ENCODE measurements at regions not wholly inside any gene's neighbourhood (a gene's known extent, or its start where the extent isn't known, plus 50 kb on each side); places are given as distances from the start of the nearest gene placed in this dataset.

GRCh38 chr1:70754701-70755100 is 292.9 kb downstream of the PTGER3 start:
- no peak overlapping the region for H3K4me3 Mint-ChIP-seq
- DNase-seq, result no peak
- H3K4me1 Mint-ChIP-seq, result no peaks in the 10 kb centered on the region

GRCh38 chr1:70760154-70760553 is 287.5 kb downstream of the PTGER3 start:
- H3K4me1 Mint-ChIP-seq, result no peaks in the 10 kb centered on the region
- TF ChIP-seq, protein P1, sequence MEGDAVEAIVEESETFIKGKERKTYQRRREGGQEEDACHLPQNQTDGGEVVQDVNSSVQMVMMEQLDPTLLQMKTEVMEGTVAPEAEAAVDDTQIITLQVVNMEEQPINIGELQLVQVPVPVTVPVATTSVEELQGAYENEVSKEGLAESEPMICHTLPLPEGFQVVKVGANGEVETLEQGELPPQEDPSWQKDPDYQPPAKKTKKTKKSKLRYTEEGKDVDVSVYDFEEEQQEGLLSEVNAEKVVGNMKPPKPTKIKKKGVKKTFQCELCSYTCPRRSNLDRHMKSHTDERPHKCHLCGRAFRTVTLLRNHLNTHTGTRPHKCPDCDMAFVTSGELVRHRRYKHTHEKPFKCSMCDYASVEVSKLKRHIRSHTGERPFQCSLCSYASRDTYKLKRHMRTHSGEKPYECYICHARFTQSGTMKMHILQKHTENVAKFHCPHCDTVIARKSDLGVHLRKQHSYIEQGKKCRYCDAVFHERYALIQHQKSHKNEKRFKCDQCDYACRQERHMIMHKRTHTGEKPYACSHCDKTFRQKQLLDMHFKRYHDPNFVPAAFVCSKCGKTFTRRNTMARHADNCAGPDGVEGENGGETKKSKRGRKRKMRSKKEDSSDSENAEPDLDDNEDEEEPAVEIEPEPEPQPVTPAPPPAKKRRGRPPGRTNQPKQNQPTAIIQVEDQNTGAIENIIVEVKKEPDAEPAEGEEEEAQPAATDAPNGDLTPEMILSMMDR (IDR thresholded peaks at IDR 0.05), result no peak
- peaks cover 3% of the 10 kb centered on the region for H3K27me3 Mint-ChIP-seq (ENCODE audit: low read depth, poor library complexity)
- no peaks in the 10 kb centered on the region for H3K9me3 Mint-ChIP-seq
- no peaks in the 10 kb centered on the region for H3K36me3 Mint-ChIP-seq (ENCODE audit: low read depth)
- no peak overlapping the region for H3K4me3 Mint-ChIP-seq
- DNase-seq, result no peak
- no peak overlapping the region for H3K27ac Mint-ChIP-seq

More at GRCh38 chr1:70754701-70755100, 292.9 kb downstream of the PTGER3 start:
- peaks cover 7% of the 10 kb centered on the region for H3K27me3 Mint-ChIP-seq (ENCODE audit: low read depth, poor library complexity)
- peaks cover 8% of the 10 kb centered on the region for H3K9me3 Mint-ChIP-seq
- no peaks in the 10 kb centered on the region for H3K36me3 Mint-ChIP-seq (ENCODE audit: low read depth)
- TF ChIP-seq, protein P1 (IDR thresholded peaks at IDR 0.05), result no peak
- no peak overlapping the region for H3K27ac Mint-ChIP-seq

DNA sequence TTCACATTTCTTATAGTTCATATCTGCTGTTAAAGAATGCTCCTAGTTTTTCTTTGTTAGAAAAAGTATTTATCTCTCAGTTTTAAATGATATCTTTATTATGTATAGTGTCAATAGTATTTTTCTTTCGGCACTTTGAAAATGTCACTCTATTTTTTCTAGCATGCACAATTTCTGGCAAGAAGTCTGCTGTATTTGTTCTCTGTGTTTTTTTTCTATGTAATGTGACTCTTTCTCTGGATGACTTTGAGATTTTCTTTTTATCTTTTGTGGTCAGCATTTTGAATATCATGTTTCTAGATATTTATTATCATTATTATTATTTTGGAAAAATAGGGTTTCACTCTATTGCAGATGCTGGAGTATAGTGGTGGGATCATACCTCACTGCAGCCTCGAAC is 285.2 kb downstream of the PTGER3 start:
- no peaks in the 10 kb centered on the region for H3K36me3 Mint-ChIP-seq (ENCODE audit: low read depth)
- DNase-seq, result no peak
- no peak overlapping the region for H3K4me3 Mint-ChIP-seq
- no peaks in the 10 kb centered on the region for H3K9me3 Mint-ChIP-seq
- TF ChIP-seq, protein P1 (IDR thresholded peaks at IDR 0.05), result no peak
- peaks cover 3% of the 10 kb centered on the region for H3K27me3 Mint-ChIP-seq (ENCODE audit: low read depth, poor library complexity)
- H3K27ac Mint-ChIP-seq, result no peak overlapping the region
- no peaks in the 10 kb centered on the region for H3K4me1 Mint-ChIP-seq

DNA sequence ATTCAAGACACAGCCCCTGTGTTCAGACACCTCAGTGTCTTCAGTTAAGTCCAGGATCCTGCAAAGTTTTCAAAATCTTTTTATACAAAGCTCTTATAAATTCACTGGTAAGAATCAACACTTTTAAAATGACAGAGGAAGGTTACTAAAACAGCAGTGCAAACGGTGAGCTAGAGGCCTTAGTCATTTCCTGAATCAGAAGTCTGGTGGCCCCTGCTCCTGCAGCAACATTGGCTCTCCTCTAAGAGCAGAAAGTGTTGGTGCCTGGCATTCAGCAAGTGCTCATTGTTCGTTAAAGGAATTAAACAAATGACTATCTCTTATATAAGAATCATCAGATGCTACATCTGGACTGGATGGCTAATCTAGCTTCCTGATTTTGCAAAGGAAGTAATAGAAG is 282.9 kb downstream of the PTGER3 start:
- DNase-seq, result no peak
- Mint-ChIP-seq H3K27me3 (ENCODE audit: low read depth, poor library complexity) (no peaks in the 10 kb centered on the region), H3K4me1 (no peaks in the 10 kb centered on the region), H3K9me3 (no peaks in the 10 kb centered on the region), H3K27ac (no peak overlapping the region), H3K36me3 (ENCODE audit: low read depth) (no peaks in the 10 kb centered on the region), H3K4me3 (no peak overlapping the region)
- TF ChIP-seq, protein P1 (IDR thresholded peaks at IDR 0.05), result no peak

DNA sequence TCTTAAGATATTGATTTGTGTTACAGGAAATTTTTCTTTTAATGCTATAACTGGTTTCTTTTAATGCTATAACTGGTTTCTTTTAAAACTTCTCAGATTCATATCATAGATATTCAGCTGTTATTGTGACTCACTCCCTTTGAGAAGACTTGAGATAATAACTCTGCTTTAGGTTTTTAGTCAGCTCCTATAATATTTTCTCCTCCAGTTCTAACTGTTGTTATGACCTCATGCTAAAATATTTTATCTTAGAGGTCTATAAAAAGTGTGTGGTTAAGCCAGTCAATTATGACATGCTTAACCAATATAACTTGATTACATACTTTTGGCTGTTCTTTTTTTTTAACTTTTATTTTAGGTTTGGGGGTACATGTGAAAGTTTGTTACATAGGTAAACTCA is 280.2 kb downstream of the PTGER3 start:
- TF ChIP-seq, protein P1 (IDR thresholded peaks at IDR 0.05), result no peak
- Mint-ChIP-seq H3K4me1 (no peaks in the 10 kb centered on the region), H3K27me3 (ENCODE audit: low read depth, poor library complexity) (no peaks in the 10 kb centered on the region), H3K36me3 (ENCODE audit: low read depth) (no peaks in the 10 kb centered on the region), H3K9me3 (peaks cover 7% of the 10 kb centered on the region), H3K27ac (no peak overlapping the region), H3K4me3 (no peak overlapping the region)
- no peak for DNase-seq

- DNase-seq, result no peak
- H3K27me3 Mint-ChIP-seq (ENCODE audit: low read depth, poor library complexity), result peaks cover 5% of the 10 kb centered on the region
- no peaks in the 10 kb centered on the region for H3K4me1 Mint-ChIP-seq
- H3K36me3 Mint-ChIP-seq (ENCODE audit: low read depth), result no peaks in the 10 kb centered on the region
- no peak overlapping the region for H3K4me3 Mint-ChIP-seq
- TF ChIP-seq, protein P1 (IDR thresholded peaks at IDR 0.05), result no peak
- H3K27ac Mint-ChIP-seq, result no peak overlapping the region
- peaks cover 8% of the 10 kb centered on the region for H3K9me3 Mint-ChIP-seq
Measured at GRCh38 chr1:70768216-70768615, 279.4 kb downstream of the PTGER3 start.

Measured in nephron progenitor cell (in vitro differentiated cells).